ENCODE measurements at regions not wholly inside any gene's neighbourhood (a gene's known extent, or its start where the extent isn't known, plus 50 kb on each side); places are given as distances from the start of the nearest gene placed in this dataset.

DNA sequence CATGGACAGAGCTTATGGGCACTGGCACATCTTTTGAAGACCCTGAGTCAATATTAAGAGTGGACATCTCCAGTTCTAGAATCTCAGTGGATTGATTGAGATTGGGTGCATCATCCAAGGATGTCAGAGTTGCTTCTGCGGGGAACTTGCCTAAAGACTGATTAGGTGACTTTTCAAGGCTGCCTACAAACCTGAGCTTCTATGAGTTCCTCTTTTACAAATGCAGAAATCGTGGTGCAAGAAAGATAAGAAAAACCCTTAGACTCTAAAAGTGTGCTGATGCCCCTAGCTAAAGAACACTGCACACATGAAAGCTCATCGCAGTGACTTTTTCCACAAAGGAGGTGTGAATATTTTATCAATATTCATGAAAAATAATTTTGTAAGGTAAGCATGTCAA lies 86.8 kb upstream of the NEDD4L start:
- TF ChIP-seq CTCF (IDR thresholded peaks at IDR 0.05; ENCODE audit: low read depth, low read length, missing input control) (no peak), ATF3 (IDR thresholded peaks at IDR 0.05) (no peak), RAD21 (IDR thresholded peaks at IDR 0.05) (no peak)

Data from liver (tissue), 3 donors.